Neural progenitor cell (in vitro differentiated cells): ENCODE measurements at regions not wholly inside any gene's neighbourhood (a gene's known extent, or its start where the extent isn't known, plus 50 kb on each side); places are given as distances from the start of the nearest gene placed in this dataset.

Experiments
- EZH2 ChIP-seq: fragments of 200-600 bp; sonication (generic); IDR thresholded peaks from 2 replicates; pipeline ENCODE4 v1.6.1; 2017; ENCODE audit warnings: antibody characterized with exemption, mild to moderate bottlenecking, moderate library complexity
- EZH2phosphoT487 ChIP-seq: fragments of 200-600 bp; sonication (generic); IDR thresholded peaks from 2 replicates; pipeline ENCODE4 v1.6.1; 2017; ENCODE audit warnings: antibody characterized with exemption
- TF ChIP-seq, protein P1 (sequence below): fragments of 200-600 bp; sonication (generic); IDR thresholded peaks from 2 replicates; pipeline ENCODE4 v1.5.1; 2017; ENCODE audit warnings: antibody characterized with exemption, mild to moderate bottlenecking

DNA sequence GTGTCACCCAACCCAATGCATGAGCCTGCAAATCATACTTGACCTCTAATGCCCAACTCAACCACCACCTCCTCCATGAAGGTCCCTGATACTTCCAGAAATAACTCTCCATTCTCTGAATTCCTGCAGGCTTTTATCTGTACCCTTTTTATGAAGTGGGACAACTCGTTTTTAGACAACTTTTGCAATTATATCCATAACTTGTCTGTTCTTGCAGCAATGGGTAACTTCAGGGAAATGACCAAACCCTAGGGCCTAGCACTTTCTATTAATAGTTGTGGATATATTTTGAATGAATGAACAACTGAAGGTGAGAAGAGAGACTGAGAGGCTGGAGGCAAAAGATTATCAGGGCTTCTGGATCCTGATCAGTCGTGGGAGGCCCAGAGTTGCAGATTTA lies 236.6 kb upstream of the MOCS1 start:
- TF ChIP-seq EZH2 (no peak), EZH2phosphoT487 (no peak)
- TF ChIP-seq, protein P1, sequence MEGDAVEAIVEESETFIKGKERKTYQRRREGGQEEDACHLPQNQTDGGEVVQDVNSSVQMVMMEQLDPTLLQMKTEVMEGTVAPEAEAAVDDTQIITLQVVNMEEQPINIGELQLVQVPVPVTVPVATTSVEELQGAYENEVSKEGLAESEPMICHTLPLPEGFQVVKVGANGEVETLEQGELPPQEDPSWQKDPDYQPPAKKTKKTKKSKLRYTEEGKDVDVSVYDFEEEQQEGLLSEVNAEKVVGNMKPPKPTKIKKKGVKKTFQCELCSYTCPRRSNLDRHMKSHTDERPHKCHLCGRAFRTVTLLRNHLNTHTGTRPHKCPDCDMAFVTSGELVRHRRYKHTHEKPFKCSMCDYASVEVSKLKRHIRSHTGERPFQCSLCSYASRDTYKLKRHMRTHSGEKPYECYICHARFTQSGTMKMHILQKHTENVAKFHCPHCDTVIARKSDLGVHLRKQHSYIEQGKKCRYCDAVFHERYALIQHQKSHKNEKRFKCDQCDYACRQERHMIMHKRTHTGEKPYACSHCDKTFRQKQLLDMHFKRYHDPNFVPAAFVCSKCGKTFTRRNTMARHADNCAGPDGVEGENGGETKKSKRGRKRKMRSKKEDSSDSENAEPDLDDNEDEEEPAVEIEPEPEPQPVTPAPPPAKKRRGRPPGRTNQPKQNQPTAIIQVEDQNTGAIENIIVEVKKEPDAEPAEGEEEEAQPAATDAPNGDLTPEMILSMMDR, result no peak
